HEK293 (cell line): ENCODE measurements at regions not wholly inside any gene's neighbourhood (a gene's known extent, or its start where the extent isn't known, plus 50 kb on each side); places are given as distances from the start of the nearest gene placed in this dataset.

Experiments
- CTCF ChIP-seq: fragments of 450-650 bp; formaldehyde crosslinking; IDR thresholded peaks from 2 replicates; pipeline ENCODE4 v1.5.1; 2016; ENCODE audit warnings: missing biosample characterization, missing genetic modification characterization
- WT1 ChIP-seq: fragments of 450-650 bp; formaldehyde crosslinking; IDR thresholded peaks from 2 replicates; pipeline ENCODE4 v1.5.1; 2016; ENCODE audit warnings: missing biosample characterization, missing genetic modification characterization
- ZNF311 ChIP-seq: fragments of 450-650 bp; formaldehyde crosslinking; IDR thresholded peaks from 2 replicates; pipeline ENCODE4 v1.5.1; 2017; ENCODE audit warnings: missing biosample characterization, missing genetic modification characterization, borderline replicate concordance
- ZNF585B ChIP-seq: fragments of 450-650 bp; formaldehyde crosslinking; IDR thresholded peaks from 2 replicates; pipeline ENCODE4 v1.5.1; 2016; ENCODE audit warnings: missing biosample characterization, missing genetic modification characterization

- TF ChIP-seq WT1 (no peak), ZNF311 (tag by site-specific recombination) (no peak), ZNF585B (tag by site-specific recombination) (no peak), CTCF (tag by site-specific recombination) (no peak)
These were observed 264.9 kb upstream of the FERD3L start for GRCh38 chr7:19410106-19410505.
